ENCODE measurements at regions not wholly inside any gene's neighbourhood (a gene's known extent, or its start where the extent isn't known, plus 50 kb on each side); places are given as distances from the start of the nearest gene placed in this dataset.

DNA sequence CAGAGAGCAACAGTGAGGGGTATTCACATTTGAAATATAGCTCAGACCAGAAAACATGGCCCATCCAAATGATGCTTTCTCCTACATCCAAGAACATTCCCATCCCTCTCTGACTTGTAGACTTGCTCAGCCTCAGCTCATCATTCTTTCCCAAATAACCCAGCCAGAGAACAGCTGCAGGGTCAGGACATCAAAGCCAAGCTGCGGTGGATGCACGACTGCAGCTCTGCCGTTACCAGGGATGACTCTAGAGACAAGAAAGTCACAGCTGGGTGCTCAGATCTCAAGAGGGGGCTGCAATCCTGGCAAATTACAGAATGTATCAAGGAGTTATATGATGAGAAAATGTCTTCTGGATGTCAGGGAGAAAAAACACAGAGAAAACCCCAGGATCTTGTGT, 944.3 kb downstream of the NTRK3 start:
- no peak for DNase-seq
- Histone ChIP-seq H3K4me1 (ENCODE audit: control insufficient read depth in 3 of 3, insufficient read depth in 2 of 3, low read depth in 1 of 3, low read length in 2 of 3) (no peaks in the 10 kb centered on the region), H3K27me3 (ENCODE audit: control insufficient read depth in 3 of 3, insufficient read depth in 3 of 3, low read length in 3 of 3) (no peaks in the 10 kb centered on the region), H3K4me3 (ENCODE audit: low read depth in 1 of 3, low read length in 3 of 3) (no peak overlapping the region), H3K36me3 (ENCODE audit: control insufficient read depth in 3 of 3, insufficient read depth in 2 of 3, low read depth in 1 of 3, low read length in 3 of 3) (no peaks in the 10 kb centered on the region), H3K9me3 (ENCODE audit: control insufficient read depth in 2 of 2, insufficient read depth in 1 of 2, low read depth in 1 of 2, low read length in 1 of 2) (no peaks in the 10 kb centered on the region), H3K27ac (ENCODE audit: low read depth in 1 of 3, low read length in 2 of 3) (no peak overlapping the region)
- no peak for FAIRE-seq
- 37 to 74% (median 64%) methylated on average over 3 of the region's 3 CpGs for WGBS, 3 donors

DNA sequence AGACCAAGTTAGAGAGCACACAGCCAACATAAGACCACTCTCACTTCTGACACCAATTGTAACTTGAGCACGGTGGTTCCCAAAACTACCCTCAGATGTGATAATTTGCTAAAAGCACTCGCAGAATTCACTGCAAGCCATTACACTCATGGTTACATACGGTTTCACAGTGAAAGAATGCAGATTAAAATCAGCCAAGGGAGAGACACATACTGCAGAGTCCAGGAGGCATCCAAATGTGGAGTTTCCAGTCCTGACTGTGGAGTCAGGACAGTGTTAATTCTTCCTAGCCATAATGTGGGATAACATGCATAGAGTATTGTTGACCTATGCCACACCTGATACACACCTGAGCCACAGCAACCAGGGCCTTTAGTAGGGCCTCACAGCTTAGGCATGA, 956.4 kb downstream of the NTRK3 start:
- DNase-seq, result no peak
- Histone ChIP-seq H3K27me3 (ENCODE audit: control insufficient read depth in 3 of 3, insufficient read depth in 3 of 3, low read length in 3 of 3) (no peaks in the 10 kb centered on the region), H3K4me1 (ENCODE audit: control insufficient read depth in 3 of 3, insufficient read depth in 2 of 3, low read depth in 1 of 3, low read length in 2 of 3) (no peaks in the 10 kb centered on the region), H3K36me3 (ENCODE audit: control insufficient read depth in 3 of 3, insufficient read depth in 2 of 3, low read depth in 1 of 3, low read length in 3 of 3) (no peaks in the 10 kb centered on the region), H3K27ac (ENCODE audit: low read depth in 1 of 3, low read length in 2 of 3) (no peak overlapping the region), H3K9me3 (ENCODE audit: control insufficient read depth in 2 of 2, insufficient read depth in 1 of 2, low read depth in 1 of 2, low read length in 1 of 2) (no peaks in the 10 kb centered on the region), H3K4me3 (ENCODE audit: low read depth in 1 of 3, low read length in 3 of 3) (no peak overlapping the region)
- WGBS, 3 donors, result 63 to 75% (median 65%) methylated on average over 3 of the region's 3 CpGs
- no peak for FAIRE-seq

DNA sequence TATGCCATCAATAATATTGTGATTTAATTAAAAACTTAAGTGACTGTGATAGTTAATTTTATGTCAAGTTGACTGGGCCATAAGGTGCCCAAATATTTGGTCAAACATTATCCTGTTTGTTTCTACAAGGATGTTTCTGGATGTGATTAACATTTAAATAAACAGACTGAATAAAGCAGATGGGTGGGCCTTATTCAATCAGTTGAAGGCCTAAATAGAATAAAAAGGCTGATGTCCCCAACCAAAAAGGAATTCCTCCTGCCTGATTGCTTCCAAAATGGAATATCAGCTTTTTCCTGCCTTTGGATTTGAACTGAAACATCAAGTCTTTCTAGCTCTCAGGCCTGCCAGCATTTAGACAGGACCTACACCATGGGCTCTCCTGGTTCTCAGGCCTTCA, 961.7 kb downstream of the NTRK3 start:
- no peak for FAIRE-seq
- Histone ChIP-seq H3K9me3 (ENCODE audit: control insufficient read depth in 2 of 2, insufficient read depth in 1 of 2, low read depth in 1 of 2, low read length in 1 of 2) (peaks cover 0 to 2% of the 10 kb centered on the region in 2 donors), H3K4me3 (ENCODE audit: low read depth in 1 of 3, low read length in 3 of 3) (no peak overlapping the region), H3K4me1 (ENCODE audit: control insufficient read depth in 3 of 3, insufficient read depth in 2 of 3, low read depth in 1 of 3, low read length in 2 of 3) (no peaks in the 10 kb centered on the region), H3K27me3 (ENCODE audit: control insufficient read depth in 3 of 3, insufficient read depth in 3 of 3, low read length in 3 of 3) (no peaks in the 10 kb centered on the region), H3K36me3 (ENCODE audit: control insufficient read depth in 3 of 3, insufficient read depth in 2 of 3, low read depth in 1 of 3, low read length in 3 of 3) (no peaks in the 10 kb centered on the region), H3K27ac (ENCODE audit: low read depth in 1 of 3, low read length in 2 of 3) (no peak overlapping the region)
- DNase-seq, result no peak

GRCh38 chr15:87293031-87293430, 963.5 kb downstream of the NTRK3 start:
- no peak overlapping the region for H3K27ac ChIP-seq (ENCODE audit: low read depth in 1 of 3, low read length in 2 of 3)
- WGBS, 3 donors, result 80 to 92% (median 81%) methylated on average over 2 of the region's 2 CpGs
- FAIRE-seq, result no peak

DNA sequence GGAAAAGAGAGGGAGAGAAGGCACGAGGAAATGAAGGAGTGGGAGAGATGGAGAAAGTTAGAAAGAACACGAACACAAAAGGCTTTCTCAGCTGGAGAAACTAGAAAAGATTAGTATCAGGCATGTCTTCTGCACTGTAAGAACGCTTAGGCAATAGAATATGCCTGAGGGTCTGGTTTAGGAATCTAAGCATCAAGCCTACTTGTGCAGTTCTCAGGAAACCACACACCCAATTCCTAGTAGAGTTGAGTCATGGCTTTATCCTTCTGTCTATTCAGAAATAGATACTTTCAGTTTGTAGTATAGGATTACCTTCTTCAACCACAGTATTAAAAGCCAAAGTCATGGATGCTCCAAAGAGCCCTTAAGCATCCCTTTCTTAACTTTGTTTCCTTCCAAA, 969.4 kb downstream of the NTRK3 start:
- Histone ChIP-seq H3K4me1 (ENCODE audit: control insufficient read depth in 3 of 3, insufficient read depth in 2 of 3, low read depth in 1 of 3, low read length in 2 of 3) (no peaks in the 10 kb centered on the region), H3K27me3 (ENCODE audit: control insufficient read depth in 3 of 3, insufficient read depth in 3 of 3, low read length in 3 of 3) (no peaks in the 10 kb centered on the region), H3K27ac (ENCODE audit: low read depth in 1 of 3, low read length in 2 of 3) (no peak overlapping the region), H3K4me3 (ENCODE audit: low read depth in 1 of 3, low read length in 3 of 3) (no peak overlapping the region), H3K9me3 (ENCODE audit: control insufficient read depth in 2 of 2, insufficient read depth in 1 of 2, low read depth in 1 of 2, low read length in 1 of 2) (peaks cover 0 to 4% of the 10 kb centered on the region in 2 donors), H3K36me3 (ENCODE audit: control insufficient read depth in 3 of 3, insufficient read depth in 2 of 3, low read depth in 1 of 3, low read length in 3 of 3) (no peaks in the 10 kb centered on the region)
- WGBS, 3 donors, result 31 to 47% (median 37%) methylated on average over 3 of the region's 3 CpGs
- no peak for FAIRE-seq
- no peak for DNase-seq

More at GRCh38 chr15:87293031-87293430, 963.5 kb downstream of the NTRK3 start:
- H3K36me3 ChIP-seq (ENCODE audit: control insufficient read depth in 3 of 3, insufficient read depth in 2 of 3, low read depth in 1 of 3, low read length in 3 of 3), result no peaks in the 10 kb centered on the region
- H3K9me3 ChIP-seq (ENCODE audit: control insufficient read depth in 2 of 2, insufficient read depth in 1 of 2, low read depth in 1 of 2, low read length in 1 of 2), result peaks cover 0 to 4% of the 10 kb centered on the region in 2 donors
- H3K4me1 ChIP-seq (ENCODE audit: control insufficient read depth in 3 of 3, insufficient read depth in 2 of 3, low read depth in 1 of 3, low read length in 2 of 3), result no peaks in the 10 kb centered on the region
- no peaks in the 10 kb centered on the region for H3K27me3 ChIP-seq (ENCODE audit: control insufficient read depth in 3 of 3, insufficient read depth in 3 of 3, low read length in 3 of 3)
- no peak for DNase-seq
- no peak overlapping the region for H3K4me3 ChIP-seq (ENCODE audit: low read depth in 1 of 3, low read length in 3 of 3)

GRCh38 chr15:87269566-87269965, 987.0 kb downstream of the NTRK3 start:
- Histone ChIP-seq H3K36me3 (ENCODE audit: control insufficient read depth in 3 of 3, insufficient read depth in 2 of 3, low read depth in 1 of 3, low read length in 3 of 3) (no peaks in the 10 kb centered on the region), H3K9me3 (ENCODE audit: control insufficient read depth in 2 of 2, insufficient read depth in 1 of 2, low read depth in 1 of 2, low read length in 1 of 2) (peaks cover 0 to 7% of the 10 kb centered on the region in 2 donors), H3K27me3 (ENCODE audit: control insufficient read depth in 3 of 3, insufficient read depth in 3 of 3, low read length in 3 of 3) (no peaks in the 10 kb centered on the region), H3K27ac (ENCODE audit: low read depth in 1 of 3, low read length in 2 of 3) (no peak overlapping the region), H3K4me3 (ENCODE audit: low read depth in 1 of 3, low read length in 3 of 3) (no peak overlapping the region), H3K4me1 (ENCODE audit: control insufficient read depth in 3 of 3, insufficient read depth in 2 of 3, low read depth in 1 of 3, low read length in 2 of 3) (no peaks in the 10 kb centered on the region)
- DNase-seq (no peak), FAIRE-seq (no peak)
- 32 to 37% (median 32%) methylated on average over 1 of the region's 1 CpG for WGBS, 3 donors

DNA sequence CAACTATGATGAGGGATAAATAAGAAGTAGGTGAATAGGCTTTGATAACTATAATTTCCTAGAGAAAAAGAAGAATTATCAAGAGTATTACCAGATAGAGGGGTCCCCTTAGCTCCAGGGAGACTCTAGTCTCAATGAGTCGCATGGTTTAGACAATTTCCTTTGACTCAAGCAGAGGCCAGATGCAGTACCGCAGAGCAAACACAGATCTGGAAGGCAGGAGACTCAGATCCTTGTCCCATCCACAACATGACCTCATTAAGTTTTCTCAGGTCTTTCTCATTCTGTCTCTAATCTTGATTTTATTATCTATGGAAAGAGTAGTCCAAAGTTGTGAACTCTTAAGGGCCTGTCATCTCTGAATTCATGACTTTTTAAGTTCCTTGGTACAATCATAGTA, 987.9 kb downstream of the NTRK3 start:
- 82 to 88% (median 87%) methylated on average over 2 of the region's 2 CpGs for WGBS, 3 donors

DNA sequence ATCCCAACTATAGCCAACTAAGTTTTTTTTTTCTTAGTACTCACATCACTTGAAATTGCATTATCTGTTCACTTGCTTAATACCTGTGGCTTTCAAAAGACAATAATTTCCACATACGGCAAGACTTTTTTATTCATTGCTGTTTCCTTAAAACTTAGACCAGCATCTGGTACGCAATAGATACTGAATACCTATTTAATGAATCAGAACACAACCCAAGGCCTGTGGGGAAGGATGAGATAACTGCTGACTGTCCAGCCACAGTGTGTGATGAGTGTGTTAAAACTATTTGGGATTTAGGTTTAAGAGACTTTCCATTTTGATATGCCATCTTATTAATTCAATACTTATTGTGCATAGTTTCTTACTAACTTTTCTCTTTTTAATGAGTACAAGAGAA, 988.7 kb downstream of the NTRK3 start:
- FAIRE-seq, result no peak
- Histone ChIP-seq H3K27me3 (ENCODE audit: control insufficient read depth in 3 of 3, insufficient read depth in 3 of 3, low read length in 3 of 3) (no peaks in the 10 kb centered on the region), H3K4me1 (ENCODE audit: control insufficient read depth in 3 of 3, insufficient read depth in 2 of 3, low read depth in 1 of 3, low read length in 2 of 3) (no peaks in the 10 kb centered on the region), H3K9me3 (ENCODE audit: control insufficient read depth in 2 of 2, insufficient read depth in 1 of 2, low read depth in 1 of 2, low read length in 1 of 2) (peaks cover 0 to 3% of the 10 kb centered on the region in 2 donors), H3K36me3 (ENCODE audit: control insufficient read depth in 3 of 3, insufficient read depth in 2 of 3, low read depth in 1 of 3, low read length in 3 of 3) (no peaks in the 10 kb centered on the region), H3K4me3 (ENCODE audit: low read depth in 1 of 3, low read length in 3 of 3) (no peak overlapping the region), H3K27ac (ENCODE audit: low read depth in 1 of 3, low read length in 2 of 3) (no peak overlapping the region)
- no peak for DNase-seq
- WGBS, 3 donors, result 75 to 92% (median 91%) methylated on average over 2 of the region's 2 CpGs

More for the DNA sequence above, 987.9 kb downstream of the NTRK3 start:
- no peak overlapping the region for H3K4me3 ChIP-seq (ENCODE audit: low read depth in 1 of 3, low read length in 3 of 3)
- H3K36me3 ChIP-seq (ENCODE audit: control insufficient read depth in 3 of 3, insufficient read depth in 2 of 3, low read depth in 1 of 3, low read length in 3 of 3), result no peaks in the 10 kb centered on the region
- no peak for DNase-seq
- no peaks in the 10 kb centered on the region for H3K27me3 ChIP-seq (ENCODE audit: control insufficient read depth in 3 of 3, insufficient read depth in 3 of 3, low read length in 3 of 3)
- peaks cover 0 to 5% of the 10 kb centered on the region in 2 donors for H3K9me3 ChIP-seq (ENCODE audit: control insufficient read depth in 2 of 2, insufficient read depth in 1 of 2, low read depth in 1 of 2, low read length in 1 of 2)
- no peak for FAIRE-seq
- H3K4me1 ChIP-seq (ENCODE audit: control insufficient read depth in 3 of 3, insufficient read depth in 2 of 3, low read depth in 1 of 3, low read length in 2 of 3), result no peaks in the 10 kb centered on the region
- H3K27ac ChIP-seq (ENCODE audit: low read depth in 1 of 3, low read length in 2 of 3), result no peak overlapping the region

DNA sequence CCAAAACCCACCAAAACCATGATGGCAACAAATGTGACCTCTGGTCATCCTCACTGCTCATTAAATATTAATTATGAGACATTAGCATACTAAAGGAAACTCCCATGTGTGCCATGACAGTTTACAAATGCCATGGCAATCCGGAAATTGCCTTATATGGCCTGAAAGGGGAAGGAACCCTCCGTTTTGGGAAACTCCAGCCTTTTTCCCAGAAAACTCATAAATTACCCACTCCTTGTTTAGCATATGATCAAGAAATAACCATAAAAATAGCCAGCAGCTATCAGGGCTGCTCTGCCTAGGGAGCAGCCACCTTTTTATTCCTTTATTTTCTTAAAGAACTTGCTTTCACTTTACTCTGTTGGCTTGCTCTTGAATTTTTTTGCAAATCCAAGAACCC, 992.7 kb downstream of the NTRK3 start:
- no peak for FAIRE-seq

More for the DNA sequence above, 992.7 kb downstream of the NTRK3 start:
- no peaks in the 10 kb centered on the region for H3K4me1 ChIP-seq (ENCODE audit: control insufficient read depth in 3 of 3, insufficient read depth in 2 of 3, low read depth in 1 of 3, low read length in 2 of 3)
- H3K27ac ChIP-seq (ENCODE audit: low read depth in 1 of 3, low read length in 2 of 3), result no peak overlapping the region
- no peaks in the 10 kb centered on the region for H3K27me3 ChIP-seq (ENCODE audit: control insufficient read depth in 3 of 3, insufficient read depth in 3 of 3, low read length in 3 of 3)
- H3K36me3 ChIP-seq (ENCODE audit: control insufficient read depth in 3 of 3, insufficient read depth in 2 of 3, low read depth in 1 of 3, low read length in 3 of 3), result no peaks in the 10 kb centered on the region
- 36 to 57% (median 48%) methylated on average over 2 of the region's 2 CpGs for WGBS, 3 donors
- no peaks in the 10 kb centered on the region for H3K9me3 ChIP-seq (ENCODE audit: control insufficient read depth in 2 of 2, insufficient read depth in 1 of 2, low read depth in 1 of 2, low read length in 1 of 2)
- no peak overlapping the region for H3K4me3 ChIP-seq (ENCODE audit: low read depth in 1 of 3, low read length in 3 of 3)
- no peak for DNase-seq
